Neural progenitor cell (in vitro differentiated cells): ENCODE measurements at regions not wholly inside any gene's neighbourhood (a gene's known extent, or its start where the extent isn't known, plus 50 kb on each side); places are given as distances from the start of the nearest gene placed in this dataset.

Experiments used
- CTCF ChIP-seq: fragments of 200-600 bp; sonication (generic); IDR thresholded peaks from 2 replicates; pipeline ENCODE4 v1.5.1; 2017; ENCODE audit warnings: antibody characterized with exemption, mild to moderate bottlenecking
- EZH2 ChIP-seq: fragments of 200-600 bp; sonication (generic); IDR thresholded peaks from 2 replicates; pipeline ENCODE4 v1.6.1; 2017; ENCODE audit warnings: antibody characterized with exemption, mild to moderate bottlenecking, moderate library complexity

- TF ChIP-seq CTCF = no peak
- no peak for TF ChIP-seq EZH2
Measured at GRCh38 chr4:91957963-91958362, 345.8 kb upstream of the GRID2 start.
